ENCODE measurements at regions not wholly inside any gene's neighbourhood (a gene's known extent, or its start where the extent isn't known, plus 50 kb on each side); places are given as distances from the start of the nearest gene placed in this dataset.

GRCh38 chr14:25551674-25552073 is 501.7 kb upstream of the STXBP6 start:
- no peak for TF ChIP-seq CTCF (IDR thresholded peaks at IDR 0.05; ENCODE audit: insufficient read depth, low read length, poor library complexity, severe bottlenecking)

GRCh38 chr14:25546826-25547225 is 496.9 kb upstream of the STXBP6 start:
- no peaks in the 10 kb centered on the region for H3K27me3 ChIP-seq (replicated peaks; ENCODE audit: control insufficient read depth, insufficient read depth, low read length)
- no peak for TF ChIP-seq CTCF (IDR thresholded peaks at IDR 0.05; ENCODE audit: insufficient read depth, low read length, poor library complexity, severe bottlenecking)
- no peak for DNase-seq (ENCODE audit: extremely low read depth, insufficient read length)
- H3K4me3 ChIP-seq (replicated peaks; ENCODE audit: low read depth, low read length): no peak overlapping the region
- H3K36me3 ChIP-seq (ENCODE audit: control insufficient read depth, insufficient read depth, low read length): no peaks in the 10 kb centered on the region

More at GRCh38 chr14:25551674-25552073, 501.7 kb upstream of the STXBP6 start:
- no peak overlapping the region for H3K4me3 ChIP-seq (replicated peaks; ENCODE audit: low read depth, low read length)
- DNase-seq (ENCODE audit: extremely low read depth, insufficient read length): no peak
- H3K27me3 ChIP-seq (replicated peaks; ENCODE audit: control insufficient read depth, insufficient read depth, low read length): no peaks in the 10 kb centered on the region
- no peaks in the 10 kb centered on the region for H3K36me3 ChIP-seq (ENCODE audit: control insufficient read depth, insufficient read depth, low read length)

GRCh38 chr14:25537846-25538455 is 488.0 kb upstream of the STXBP6 start:
- Histone ChIP-seq H3K4me3 (replicated peaks; ENCODE audit: low read depth, low read length) (no peak overlapping the region), H3K36me3 (ENCODE audit: control insufficient read depth, insufficient read depth, low read length) (no peaks in the 10 kb centered on the region), H3K27me3 (replicated peaks; ENCODE audit: control insufficient read depth, insufficient read depth, low read length) (no peaks in the 10 kb centered on the region)
- peak; percentile 24 for TF ChIP-seq CTCF (IDR thresholded peaks at IDR 0.05; ENCODE audit: insufficient read depth, low read length, poor library complexity, severe bottlenecking)
- DNase-seq (ENCODE audit: extremely low read depth, insufficient read length): no peak

GRCh38 chr14:25526290-25526689 is 476.3 kb upstream of the STXBP6 start:
- DNase-seq (ENCODE audit: extremely low read depth, insufficient read length): no peak
- no peak overlapping the region for H3K4me3 ChIP-seq (replicated peaks; ENCODE audit: low read depth, low read length)
- no peaks in the 10 kb centered on the region for H3K27me3 ChIP-seq (replicated peaks; ENCODE audit: control insufficient read depth, insufficient read depth, low read length)
- H3K36me3 ChIP-seq (ENCODE audit: control insufficient read depth, insufficient read depth, low read length): no peaks in the 10 kb centered on the region
- TF ChIP-seq CTCF (IDR thresholded peaks at IDR 0.05; ENCODE audit: insufficient read depth, low read length, poor library complexity, severe bottlenecking): no peak

- H3K36me3 ChIP-seq (ENCODE audit: control insufficient read depth, insufficient read depth, low read length): no peaks in the 10 kb centered on the region
- TF ChIP-seq CTCF (IDR thresholded peaks at IDR 0.05; ENCODE audit: insufficient read depth, low read length, poor library complexity, severe bottlenecking): no peak
- H3K27me3 ChIP-seq (replicated peaks; ENCODE audit: control insufficient read depth, insufficient read depth, low read length): no peaks in the 10 kb centered on the region
- DNase-seq (ENCODE audit: extremely low read depth, insufficient read length): no peak
- H3K4me3 ChIP-seq (replicated peaks; ENCODE audit: low read depth, low read length): no peak overlapping the region
Measured at GRCh38 chr14:25522926-25523325, 473.0 kb upstream of the STXBP6 start.

GRCh38 chr14:25522116-25522515 is 472.2 kb upstream of the STXBP6 start:
- DNase-seq (ENCODE audit: extremely low read depth, insufficient read length): no peak
- TF ChIP-seq CTCF (IDR thresholded peaks at IDR 0.05; ENCODE audit: insufficient read depth, low read length, poor library complexity, severe bottlenecking): no peak
- no peaks in the 10 kb centered on the region for H3K27me3 ChIP-seq (replicated peaks; ENCODE audit: control insufficient read depth, insufficient read depth, low read length)
- no peak overlapping the region for H3K4me3 ChIP-seq (replicated peaks; ENCODE audit: low read depth, low read length)
- no peaks in the 10 kb centered on the region for H3K36me3 ChIP-seq (ENCODE audit: control insufficient read depth, insufficient read depth, low read length)

All from GM06990 (cell line).